Neural progenitor cell (in vitro differentiated cells): ENCODE measurements at regions not wholly inside any gene's neighbourhood (a gene's known extent, or its start where the extent isn't known, plus 50 kb on each side); places are given as distances from the start of the nearest gene placed in this dataset.

Source experiments
- DNase-seq: peaks from one replicate; pipeline ENCODE4 v3.0.0-alpha.2; 2016; ENCODE audit warnings: low spot score
- H2AFZ ChIP-seq: fragments of 200-600 bp; sonication (generic); replicated peaks from 2 replicates; pipeline ENCODE4 v1.6.1; 2016; ENCODE audit warnings: antibody characterized with exemption
- H3F3A ChIP-seq: fragments of 200-600 bp; sonication (generic); 2 replicates; pipeline ENCODE4 v1.6.1; 2016; ENCODE audit warnings: antibody characterized with exemption, low read depth
- H3K27ac ChIP-seq: fragments of 200-600 bp; sonication (generic); 2 replicates; pipeline ENCODE4 v1.5.1; 2016; ENCODE audit warnings: mild to moderate bottlenecking
- H3K27me3 ChIP-seq: fragments of 200-600 bp; sonication (generic); 2 replicates; pipeline ENCODE4 v1.6.1; 2016; ENCODE audit warnings: mild to moderate bottlenecking, moderate library complexity
- H3K36me3 ChIP-seq: fragments of 200-600 bp; sonication (generic); 2 replicates; pipeline ENCODE4 v1.5.1; 2016
- H3K4me1 ChIP-seq: fragments of 200-600 bp; sonication (generic); 2 replicates; pipeline ENCODE4 v1.6.1; 2016; ENCODE audit warnings: mixed run types
- H3K4me2 ChIP-seq: fragments of 200-600 bp; sonication (generic); 2 replicates; pipeline ENCODE4 v1.6.1; 2016
- H3K4me3 ChIP-seq: fragments of 200-600 bp; sonication (generic); 2 replicates; pipeline ENCODE4 v1.5.1; 2016
- H3K79me2 ChIP-seq: fragments of 200-600 bp; sonication (generic); 2 replicates; pipeline ENCODE4 v1.6.1; 2016; ENCODE audit warnings: low read depth
- H3K9ac ChIP-seq: fragments of 200-600 bp; sonication (generic); 2 replicates; pipeline ENCODE4 v1.6.1; 2016
- H3K9me3 ChIP-seq: fragments of 200-600 bp; sonication (generic); 2 replicates; pipeline ENCODE4 v1.5.1; 2016; ENCODE audit warnings: low read depth
- H4K20me1 ChIP-seq: fragments of 200-600 bp; sonication (generic); 2 replicates; pipeline ENCODE4 v1.6.1; 2016; ENCODE audit warnings: low read depth
- H3K27ac Mint-ChIP-seq: 3 replicates; pipeline ENCODE4 v1.8.0; 2021; ENCODE audit warnings: mixed read lengths
- H3K27me3 Mint-ChIP-seq: 2 replicates; pipeline ENCODE4 v1.8.0; 2022; ENCODE audit warnings: low read depth, mild to moderate bottlenecking, inconsistent platforms, moderate library complexity, mixed read lengths; ENCODE audit not compliant: insufficient read depth
- H3K36me3 Mint-ChIP-seq: 3 replicates; pipeline ENCODE4 v1.8.0; 2021; ENCODE audit warnings: mixed read lengths
- H3K4me1 Mint-ChIP-seq: 3 replicates; pipeline ENCODE4 v1.8.0; 2021; ENCODE audit warnings: mixed read lengths
- H3K4me3 Mint-ChIP-seq: 3 replicates; pipeline ENCODE4 v1.8.0; 2021; ENCODE audit warnings: mild to moderate bottlenecking, moderate library complexity, mixed read lengths
- H3K9me3 Mint-ChIP-seq: 3 replicates; pipeline ENCODE4 v1.8.0; 2020; ENCODE audit warnings: mixed read lengths
- EZH2 ChIP-seq: fragments of 200-600 bp; sonication (generic); IDR thresholded peaks from 2 replicates; pipeline ENCODE4 v1.6.1; 2017; ENCODE audit warnings: antibody characterized with exemption, mild to moderate bottlenecking, moderate library complexity
- EZH2phosphoT487 ChIP-seq: fragments of 200-600 bp; sonication (generic); IDR thresholded peaks from 2 replicates; pipeline ENCODE4 v1.6.1; 2017; ENCODE audit warnings: antibody characterized with exemption
- TF ChIP-seq, protein P1 (sequence below): fragments of 200-600 bp; sonication (generic); IDR thresholded peaks from 2 replicates; pipeline ENCODE4 v1.5.1; 2017; ENCODE audit warnings: antibody characterized with exemption, mild to moderate bottlenecking

- Histone ChIP-seq H3K36me3 (no peaks in the 10 kb centered on the region), H3K9me3 (no peaks in the 10 kb centered on the region), H3K4me2 (no peak overlapping the region), H4K20me1 (peaks cover 79% of the 10 kb centered on the region), H3K9ac (no peak overlapping the region), H3K4me3 (no peak overlapping the region), H3K27ac (no peak overlapping the region), H3K79me2 (no peaks in the 10 kb centered on the region), H3F3A (peaks cover 6% of the 10 kb centered on the region), H3K27me3 (no peaks in the 10 kb centered on the region), H2AFZ (no peak overlapping the region), H3K4me1 (peaks cover 5% of the 10 kb centered on the region)
- DNase-seq, result no peak
- H3K36me3 Mint-ChIP-seq, result peaks cover 16% of the 10 kb centered on the region
- peaks cover 34% of the 10 kb centered on the region for H3K4me1 Mint-ChIP-seq
- TF ChIP-seq, protein P1, sequence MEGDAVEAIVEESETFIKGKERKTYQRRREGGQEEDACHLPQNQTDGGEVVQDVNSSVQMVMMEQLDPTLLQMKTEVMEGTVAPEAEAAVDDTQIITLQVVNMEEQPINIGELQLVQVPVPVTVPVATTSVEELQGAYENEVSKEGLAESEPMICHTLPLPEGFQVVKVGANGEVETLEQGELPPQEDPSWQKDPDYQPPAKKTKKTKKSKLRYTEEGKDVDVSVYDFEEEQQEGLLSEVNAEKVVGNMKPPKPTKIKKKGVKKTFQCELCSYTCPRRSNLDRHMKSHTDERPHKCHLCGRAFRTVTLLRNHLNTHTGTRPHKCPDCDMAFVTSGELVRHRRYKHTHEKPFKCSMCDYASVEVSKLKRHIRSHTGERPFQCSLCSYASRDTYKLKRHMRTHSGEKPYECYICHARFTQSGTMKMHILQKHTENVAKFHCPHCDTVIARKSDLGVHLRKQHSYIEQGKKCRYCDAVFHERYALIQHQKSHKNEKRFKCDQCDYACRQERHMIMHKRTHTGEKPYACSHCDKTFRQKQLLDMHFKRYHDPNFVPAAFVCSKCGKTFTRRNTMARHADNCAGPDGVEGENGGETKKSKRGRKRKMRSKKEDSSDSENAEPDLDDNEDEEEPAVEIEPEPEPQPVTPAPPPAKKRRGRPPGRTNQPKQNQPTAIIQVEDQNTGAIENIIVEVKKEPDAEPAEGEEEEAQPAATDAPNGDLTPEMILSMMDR, result no peak
- TF ChIP-seq EZH2phosphoT487, result no peak
- no peak for TF ChIP-seq EZH2
- no peak overlapping the region for H3K27ac Mint-ChIP-seq
- H3K27me3 Mint-ChIP-seq, result peaks cover 2% of the 10 kb centered on the region
- H3K9me3 Mint-ChIP-seq, result no peaks in the 10 kb centered on the region
- H3K4me3 Mint-ChIP-seq, result no peak overlapping the region
These were observed 187.1 kb downstream of the GLI2 start for GRCh38 chr2:120922571-120923332.

GRCh38 chr2:120923426-120923825 lies 187.8 kb downstream of the GLI2 start:
- Mint-ChIP-seq H3K27ac (no peak overlapping the region), H3K4me3 (no peak overlapping the region), H3K9me3 (no peaks in the 10 kb centered on the region), H3K27me3 (peaks cover 3% of the 10 kb centered on the region), H3K4me1 (peaks cover 39% of the 10 kb centered on the region), H3K36me3 (peaks cover 17% of the 10 kb centered on the region)
- Histone ChIP-seq H3K9ac (no peak overlapping the region), H3K4me3 (no peak overlapping the region), H3F3A (peaks cover 6% of the 10 kb centered on the region), H3K4me1 (peaks cover 5% of the 10 kb centered on the region), H3K4me2 (no peak overlapping the region), H3K79me2 (no peaks in the 10 kb centered on the region), H4K20me1 (peaks cover 76% of the 10 kb centered on the region), H2AFZ (no peak overlapping the region), H3K36me3 (no peaks in the 10 kb centered on the region), H3K27me3 (no peaks in the 10 kb centered on the region), H3K9me3 (no peaks in the 10 kb centered on the region), H3K27ac (no peak overlapping the region)
- no peak for TF ChIP-seq EZH2
- DNase-seq, result no peak

DNA sequence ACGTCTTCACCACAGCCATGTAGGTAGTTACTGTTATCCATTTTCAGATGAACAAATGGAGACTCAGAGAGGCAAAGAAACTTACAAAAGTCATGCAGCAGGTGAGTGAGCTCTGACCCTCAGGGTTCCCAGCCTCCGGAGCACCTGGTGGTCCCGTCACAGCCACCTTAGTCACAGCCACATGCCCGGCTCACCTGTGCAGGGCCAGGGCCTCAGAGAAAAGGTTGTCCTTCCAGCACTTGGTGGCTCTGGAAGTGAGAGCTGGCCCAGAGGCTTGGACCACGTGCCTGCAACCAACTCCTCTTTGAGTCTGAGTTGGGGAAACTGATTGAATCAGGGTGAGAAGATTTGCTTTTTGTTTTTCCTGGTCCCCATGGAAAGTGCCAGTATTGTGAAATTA lies 189.3 kb downstream of the GLI2 start:
- no peak for DNase-seq
- no peak overlapping the region for H3K27ac ChIP-seq
- no peak overlapping the region for H3K27ac Mint-ChIP-seq
- H3K9ac ChIP-seq, result no peak overlapping the region
- no peak overlapping the region for H2AFZ ChIP-seq
- peaks cover 3% of the 10 kb centered on the region for H3K27me3 Mint-ChIP-seq
- H3K4me3 Mint-ChIP-seq, result no peak overlapping the region
- no peaks in the 10 kb centered on the region for H3K79me2 ChIP-seq
- peaks cover 61% of the 10 kb centered on the region for H4K20me1 ChIP-seq
- TF ChIP-seq EZH2phosphoT487 (no peak), EZH2 (no peak)
- TF ChIP-seq, protein P1, result no peak
- no peak overlapping the region for H3K4me2 ChIP-seq
- H3K36me3 Mint-ChIP-seq, result peaks cover 22% of the 10 kb centered on the region
- no peaks in the 10 kb centered on the region for H3K36me3 ChIP-seq
- H3K4me1 ChIP-seq, result peaks cover 4% of the 10 kb centered on the region
- H3K4me3 ChIP-seq, result no peak overlapping the region
- H3K27me3 ChIP-seq, result no peaks in the 10 kb centered on the region
- no peaks in the 10 kb centered on the region for H3K9me3 ChIP-seq
- H3K4me1 Mint-ChIP-seq, result peaks cover 39% of the 10 kb centered on the region
- no peaks in the 10 kb centered on the region for H3K9me3 Mint-ChIP-seq
- peaks cover 6% of the 10 kb centered on the region for H3F3A ChIP-seq
